GM21529 (cell line): ENCODE measurements at regions not wholly inside any gene's neighbourhood (a gene's known extent, or its start where the extent isn't known, plus 50 kb on each side); places are given as distances from the start of the nearest gene placed in this dataset.

Source experiments
- ATAC-seq: cut with Tn5 transposase; IDR thresholded peaks from one replicate; pipeline ENCODE4 v1.9.1; 2021; ENCODE audit not compliant: unreplicated experiment

GRCh38 chr6:147752689-147753403, 244.4 kb downstream of the SAMD5 start:
- no peak for ATAC-seq

GRCh38 chr6:147755999-147756398, 247.5 kb downstream of the SAMD5 start:
- no peak for ATAC-seq

GRCh38 chr6:147756891-147757290, 248.4 kb downstream of the SAMD5 start:
- no peak for ATAC-seq

GRCh38 chr6:147757291-147757690, 248.8 kb downstream of the SAMD5 start:
- no peak for ATAC-seq

GRCh38 chr6:147758303-147758702, 249.8 kb downstream of the SAMD5 start:
- no peak for ATAC-seq

- ATAC-seq: no peak
These were observed 250.6 kb downstream of the SAMD5 start for GRCh38 chr6:147759093-147759492.

GRCh38 chr6:147759536-147759935, 251.0 kb downstream of the SAMD5 start:
- no peak for ATAC-seq

- no peak for ATAC-seq
These were observed 257.1 kb downstream of the SAMD5 start for GRCh38 chr6:147765541-147765940.

- no peak for ATAC-seq
These were observed 260.5 kb downstream of the SAMD5 start for GRCh38 chr6:147768969-147769368.

GRCh38 chr6:147769496-147770087, 261.1 kb downstream of the SAMD5 start:
- no peak for ATAC-seq

GRCh38 chr6:147770221-147770620, 261.7 kb downstream of the SAMD5 start:
- no peak for ATAC-seq

GRCh38 chr6:147772724-147773123, 264.2 kb downstream of the SAMD5 start:
- ATAC-seq: no peak

GRCh38 chr6:147774856-147775255, 266.4 kb downstream of the SAMD5 start:
- no peak for ATAC-seq

- no peak for ATAC-seq
These were observed 268.2 kb downstream of the SAMD5 start for GRCh38 chr6:147776631-147777213.

GRCh38 chr6:147779624-147780023, 271.1 kb downstream of the SAMD5 start:
- ATAC-seq: no peak

- ATAC-seq: no peak
These were observed 273.8 kb downstream of the SAMD5 start for GRCh38 chr6:147782302-147782701.

GRCh38 chr6:147784371-147784770, 275.9 kb downstream of the SAMD5 start:
- ATAC-seq: no peak

- no peak for ATAC-seq
These were observed 278.9 kb downstream of the SAMD5 start for GRCh38 chr6:147787417-147787816.

- no peak for ATAC-seq
These were observed 281.0 kb downstream of the SAMD5 start for GRCh38 chr6:147789430-147789947.

- ATAC-seq: no peak
These were observed 285.6 kb downstream of the SAMD5 start for GRCh38 chr6:147793871-147794643.

- ATAC-seq: no peak
These were observed 294.0 kb downstream of the SAMD5 start for GRCh38 chr6:147802459-147802858.
